Spleen (tissue), 7 donors: ENCODE measurements at regions not wholly inside any gene's neighbourhood (a gene's known extent, or its start where the extent isn't known, plus 50 kb on each side); places are given as distances from the start of the nearest gene placed in this dataset.

Experiments used
- POLR2A ChIP-seq, 3 donors: fragments of 450-650 bp; IDR thresholded peaks; one replicate each; pipeline ENCODE4 v1.5.1; 2017; ENCODE audit warnings: antibody characterized with exemption in 3 of 3, mild to moderate bottlenecking in 1 of 3
- POLR2AphosphoS5 ChIP-seq, 3 donors: sonication (generic); formaldehyde crosslinking; IDR thresholded peaks; one replicate each; pipeline ENCODE4 v1.5.1; 2017; ENCODE audit warnings: antibody characterized with exemption in 3 of 3
- TF ChIP-seq, protein P1 (sequence below), 11 experiments: fragments of 200-600 bp in 7 of 11; fragments of 450-650 bp in 4 of 11; sonication (generic) in 4 of 11; IDR thresholded peaks in 8 of 11; conservative IDR thresholded peaks in 3 of 11; 1 replicate in 7 of 11; 2 replicates in 4 of 11; pipeline versions ENCODE4 v1.4.0 to v1.8.0; 2016 to 2021; ENCODE audit warnings: antibody characterized with exemption in 11 of 11, inconsistent platforms in 4 of 11, mild to moderate bottlenecking in 1 of 11
- donor health status: DM: no; HTN: no; CAD: no; lungs with moderate emphysema.
- donor health status: DM: no; HTN: no; CAD: no.
- donor health status: DM: no; HTN: no; CAD: no.

DNA sequence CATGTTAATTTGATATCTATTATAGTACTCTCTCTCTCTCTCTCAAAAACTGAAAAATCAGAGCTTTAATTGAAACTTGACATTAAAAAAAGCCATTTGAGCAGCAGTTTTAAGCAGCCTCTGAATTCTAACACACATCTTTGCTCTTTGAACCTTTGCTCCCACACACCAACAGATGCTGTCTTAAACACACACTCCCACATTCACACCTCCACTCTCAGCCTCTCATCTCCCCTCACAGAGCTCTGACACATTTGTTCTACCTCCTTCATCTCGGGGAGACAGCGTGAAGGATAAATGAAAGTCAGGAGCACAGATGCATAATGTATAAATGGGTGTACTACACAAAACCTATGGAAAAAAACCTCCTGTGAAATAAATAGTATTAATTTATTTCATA lies 95.2 kb downstream of the NAB1 start:
- TF ChIP-seq, protein P1, sequence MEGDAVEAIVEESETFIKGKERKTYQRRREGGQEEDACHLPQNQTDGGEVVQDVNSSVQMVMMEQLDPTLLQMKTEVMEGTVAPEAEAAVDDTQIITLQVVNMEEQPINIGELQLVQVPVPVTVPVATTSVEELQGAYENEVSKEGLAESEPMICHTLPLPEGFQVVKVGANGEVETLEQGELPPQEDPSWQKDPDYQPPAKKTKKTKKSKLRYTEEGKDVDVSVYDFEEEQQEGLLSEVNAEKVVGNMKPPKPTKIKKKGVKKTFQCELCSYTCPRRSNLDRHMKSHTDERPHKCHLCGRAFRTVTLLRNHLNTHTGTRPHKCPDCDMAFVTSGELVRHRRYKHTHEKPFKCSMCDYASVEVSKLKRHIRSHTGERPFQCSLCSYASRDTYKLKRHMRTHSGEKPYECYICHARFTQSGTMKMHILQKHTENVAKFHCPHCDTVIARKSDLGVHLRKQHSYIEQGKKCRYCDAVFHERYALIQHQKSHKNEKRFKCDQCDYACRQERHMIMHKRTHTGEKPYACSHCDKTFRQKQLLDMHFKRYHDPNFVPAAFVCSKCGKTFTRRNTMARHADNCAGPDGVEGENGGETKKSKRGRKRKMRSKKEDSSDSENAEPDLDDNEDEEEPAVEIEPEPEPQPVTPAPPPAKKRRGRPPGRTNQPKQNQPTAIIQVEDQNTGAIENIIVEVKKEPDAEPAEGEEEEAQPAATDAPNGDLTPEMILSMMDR (IDR thresholded peaks at IDR 0.05 in 8 of 11, conservative IDR thresholded peaks at IDR 0.05 in 3 of 11): no peak
- TF ChIP-seq POLR2AphosphoS5 (IDR thresholded peaks at IDR 0.05): no peak
- TF ChIP-seq POLR2A (IDR thresholded peaks at IDR 0.05): no peak
